ENCODE measurements at regions not wholly inside any gene's neighbourhood (a gene's known extent, or its start where the extent isn't known, plus 50 kb on each side); places are given as distances from the start of the nearest gene placed in this dataset.

- in situ Hi-C loops (cut with MboI; ENCODE audit: low sequenced_read_pairs), result no loop called here
Observed at GRCh38 chrX:45794323-45794994, 593.8 kb upstream of the DIPK2B start.

GRCh38 chrX:45788941-45789348 is 588.3 kb upstream of the DIPK2B start:
- in situ Hi-C loops (cut with MboI; ENCODE audit: low sequenced_read_pairs), result no loop called here

- in situ Hi-C loops (cut with MboI; ENCODE audit: low sequenced_read_pairs), result no loop called here
Observed at GRCh38 chrX:45788315-45788714, 587.6 kb upstream of the DIPK2B start.

GRCh38 chrX:45784590-45784989 is 583.9 kb upstream of the DIPK2B start:
- in situ Hi-C loops (cut with MboI; ENCODE audit: low sequenced_read_pairs), result no loop called here

- in situ Hi-C loops (cut with MboI; ENCODE audit: low sequenced_read_pairs), result no loop called here
Observed at GRCh38 chrX:45783002-45783401, 582.3 kb upstream of the DIPK2B start.

- in situ Hi-C loops (cut with MboI; ENCODE audit: low sequenced_read_pairs), result no loop called here
Observed at GRCh38 chrX:45781901-45782553, 581.4 kb upstream of the DIPK2B start.

GRCh38 chrX:45778616-45779015 is 577.9 kb upstream of the DIPK2B start:
- in situ Hi-C loops (cut with MboI; ENCODE audit: low sequenced_read_pairs), result no loop called here

- in situ Hi-C loops (cut with MboI; ENCODE audit: low sequenced_read_pairs), result no loop called here
Observed at GRCh38 chrX:45777366-45777765, 576.7 kb upstream of the DIPK2B start.

GRCh38 chrX:45775468-45775867 is 574.8 kb upstream of the DIPK2B start:
- in situ Hi-C loops (cut with MboI; ENCODE audit: low sequenced_read_pairs), result no loop called here

- in situ Hi-C loops (cut with MboI; ENCODE audit: low sequenced_read_pairs), result loop anchor here (25.0 kb wide), 1 partner anchor 263 kb away; no protein-coding TSS in a partner anchor
Observed at GRCh38 chrX:45774961-45775360, 574.3 kb upstream of the DIPK2B start.

GRCh38 chrX:45773572-45773971 is 572.9 kb upstream of the DIPK2B start:
- in situ Hi-C loops (cut with MboI; ENCODE audit: low sequenced_read_pairs), result loop anchor here (25.0 kb wide), 1 partner anchor 261 kb away; no protein-coding TSS in a partner anchor

GRCh38 chrX:45771560-45772340 is 571.1 kb upstream of the DIPK2B start:
- in situ Hi-C loops (cut with MboI; ENCODE audit: low sequenced_read_pairs), result loop anchor here (25.0 kb wide), 1 partner anchor 259 kb away; no protein-coding TSS in a partner anchor

GRCh38 chrX:45771114-45771513 is 570.4 kb upstream of the DIPK2B start:
- in situ Hi-C loops (cut with MboI; ENCODE audit: low sequenced_read_pairs), result loop anchor here (25.0 kb wide), 1 partner anchor 259 kb away; no protein-coding TSS in a partner anchor

GRCh38 chrX:45769761-45770582 is 569.3 kb upstream of the DIPK2B start:
- in situ Hi-C loops (cut with MboI; ENCODE audit: low sequenced_read_pairs), result loop anchor here (25.0 kb wide), 1 partner anchor 258 kb away; no protein-coding TSS in a partner anchor

- in situ Hi-C loops (cut with MboI; ENCODE audit: low sequenced_read_pairs), result loop anchor here (25.0 kb wide), 1 partner anchor 256 kb away; no protein-coding TSS in a partner anchor
Observed at GRCh38 chrX:45768666-45769236, 568.1 kb upstream of the DIPK2B start.

GRCh38 chrX:45766981-45767501 is 566.4 kb upstream of the DIPK2B start:
- in situ Hi-C loops (cut with MboI; ENCODE audit: low sequenced_read_pairs), result loop anchor here (25.0 kb wide), 1 partner anchor 255 kb away; no protein-coding TSS in a partner anchor

- in situ Hi-C loops (cut with MboI; ENCODE audit: low sequenced_read_pairs), result loop anchor here (25.0 kb wide), 1 partner anchor 253 kb away; no protein-coding TSS in a partner anchor
Observed at GRCh38 chrX:45765767-45766166, 565.1 kb upstream of the DIPK2B start.

GRCh38 chrX:45765281-45765680 is 564.6 kb upstream of the DIPK2B start:
- in situ Hi-C loops (cut with MboI; ENCODE audit: low sequenced_read_pairs), result loop anchor here (25.0 kb wide), 1 partner anchor 253 kb away; no protein-coding TSS in a partner anchor

Measured in HL-60/S4 (cell line).